ENCODE measurements at regions not wholly inside any gene's neighbourhood (a gene's known extent, or its start where the extent isn't known, plus 50 kb on each side); places are given as distances from the start of the nearest gene placed in this dataset.

DNA sequence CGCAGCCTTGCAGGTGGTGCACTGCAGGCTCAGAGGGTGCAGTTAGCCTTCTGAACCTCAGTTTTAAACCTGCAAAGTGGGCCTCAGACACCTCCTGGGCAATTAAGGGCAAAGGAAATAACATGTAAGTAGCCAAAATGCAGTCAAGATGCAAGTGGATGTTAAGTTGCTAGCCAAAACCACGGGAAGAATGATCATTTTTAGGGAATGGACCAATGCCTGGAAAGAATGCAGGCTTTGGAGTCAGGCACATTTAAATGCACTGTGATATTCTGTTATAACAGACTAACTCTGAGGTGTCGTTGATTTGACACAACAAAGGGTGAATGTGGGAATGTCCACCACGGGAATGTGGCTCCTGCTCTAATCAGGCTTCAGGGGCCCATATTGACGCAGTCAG, 57.9 kb upstream of the PTGFRN start:
- no peak for DNase-seq

GRCh38 chr1:116852367-116852766, 57.3 kb upstream of the PTGFRN start:
- no peak for DNase-seq

DNA sequence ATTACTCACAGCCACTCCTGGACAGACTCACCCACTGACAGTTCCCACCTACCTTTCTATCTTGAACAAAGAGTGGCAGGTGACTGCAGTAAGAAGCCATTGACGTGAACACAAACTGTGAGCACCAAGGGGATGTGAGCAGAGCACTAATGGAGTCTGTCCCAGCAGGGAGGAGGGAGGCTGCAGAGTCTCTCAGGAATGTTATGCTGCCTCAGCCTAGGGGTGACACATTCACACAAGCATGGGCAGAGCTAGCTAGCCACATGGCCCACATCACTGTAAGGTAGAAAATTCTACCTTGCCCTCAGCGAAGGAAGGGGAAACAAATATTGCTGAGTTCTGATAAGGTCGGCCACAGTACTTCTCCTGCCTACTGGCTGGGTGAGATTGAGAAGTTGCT, 56.8 kb upstream of the PTGFRN start:
- DNase-seq: no peak

- peak; percentile 73 for DNase-seq
Observed at GRCh38 chr1:116853680-116854402, 55.9 kb upstream of the PTGFRN start.

DNA sequence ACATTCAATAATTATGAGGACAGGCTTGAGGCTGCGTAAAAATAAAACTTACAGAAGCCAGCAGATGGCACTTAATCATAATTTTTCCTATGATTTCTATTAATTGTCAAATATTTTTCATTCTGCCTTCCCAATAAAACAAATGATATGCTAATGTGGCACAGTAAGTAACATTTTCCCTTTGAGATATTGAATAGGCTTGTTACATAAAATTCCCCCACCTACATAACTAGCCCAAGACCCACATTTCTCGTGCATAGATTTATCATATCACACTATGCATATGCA, 55.4 kb upstream of the PTGFRN start:
- DNase-seq: peak; percentile 73

DNA sequence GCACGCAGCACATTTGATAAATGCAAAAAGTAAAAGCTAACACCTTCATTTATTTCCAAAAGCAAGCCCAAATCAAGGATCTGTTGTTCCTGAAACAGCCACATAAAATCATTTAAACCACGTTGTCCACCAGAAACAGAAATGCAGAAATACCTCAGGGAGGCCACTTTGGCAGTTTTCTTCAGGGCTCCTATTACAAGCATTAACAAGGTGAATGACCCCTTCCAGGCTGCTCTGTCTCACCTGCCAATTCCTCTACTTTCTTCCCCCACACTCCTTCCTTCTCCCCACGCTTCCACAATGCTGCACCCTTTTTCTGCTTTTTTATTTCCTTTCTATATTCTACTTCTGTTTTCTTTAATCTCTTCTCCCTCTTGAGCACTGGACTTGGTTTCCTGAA, 55.0 kb upstream of the PTGFRN start:
- no peak for DNase-seq

GRCh38 chr1:116855191-116855619, 54.5 kb upstream of the PTGFRN start:
- DNase-seq: peak; percentile 77

GRCh38 chr1:116855773-116856201, 53.9 kb upstream of the PTGFRN start:
- DNase-seq: peak; percentile 94

- no peak for DNase-seq
Observed at GRCh38 chr1:116856312-116856711, 53.4 kb upstream of the PTGFRN start.

DNA sequence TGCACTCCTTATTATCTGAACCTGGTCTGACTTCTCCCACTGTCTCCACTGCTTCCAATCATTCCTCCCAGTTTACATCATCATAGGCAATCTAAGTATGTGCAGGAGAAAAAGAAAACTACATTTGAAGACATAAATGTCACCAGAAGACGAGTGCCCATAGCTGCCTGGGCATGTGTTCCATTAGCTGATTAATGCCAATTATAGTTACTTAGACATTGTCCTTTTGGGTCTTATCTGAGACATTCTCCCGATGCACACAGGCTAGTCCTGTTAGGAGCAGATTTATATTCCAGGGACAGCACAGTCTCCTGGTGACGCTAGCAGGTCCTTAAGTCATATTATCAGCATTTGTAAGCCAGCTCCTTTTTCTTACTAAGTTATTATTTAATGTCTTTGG, 52.6 kb upstream of the PTGFRN start:
- no peak for DNase-seq

Measured in NCI-H1694 treated with DMSO at 0.1 percent for 48 hours (cell line).